ENCODE measurements at regions not wholly inside any gene's neighbourhood (a gene's known extent, or its start where the extent isn't known, plus 50 kb on each side); places are given as distances from the start of the nearest gene placed in this dataset.

DNA sequence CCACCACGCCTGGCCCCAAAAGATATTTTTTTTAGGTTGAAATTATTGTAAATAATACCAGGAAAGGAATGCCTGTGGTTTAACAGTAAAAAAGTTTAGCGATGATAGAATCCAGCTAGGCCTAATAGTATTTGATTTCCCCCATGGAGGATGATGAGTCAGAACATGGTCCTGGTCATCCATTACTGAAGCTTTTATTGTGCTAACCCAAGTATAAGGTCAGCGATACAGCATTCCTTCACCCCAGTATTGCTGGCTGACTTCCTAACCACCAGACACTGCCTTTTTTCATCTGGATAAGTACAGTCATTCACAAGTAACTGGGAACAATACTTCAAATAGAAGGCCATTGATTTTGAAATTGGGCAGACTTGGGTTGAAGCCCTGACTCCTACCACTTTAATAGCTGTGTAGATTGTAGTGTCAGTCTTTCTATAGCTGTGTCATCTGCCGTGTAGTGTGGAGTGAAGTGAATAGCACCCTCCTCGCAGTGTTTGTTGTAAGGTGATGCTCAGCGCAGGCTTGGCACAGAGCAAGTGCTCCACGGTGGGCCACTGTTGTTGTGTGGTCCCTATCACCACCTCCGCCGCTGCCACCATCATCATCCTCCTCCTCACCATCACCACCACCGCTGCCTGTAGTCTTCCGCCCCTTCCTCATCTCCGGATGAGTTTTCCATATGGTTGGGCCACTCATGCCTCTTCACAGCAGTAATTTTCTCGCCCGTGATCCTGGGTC is 436.0 kb upstream of the TPM1 start:
- no peak for ATAC-seq (ENCODE audit: low read depth)
- intact Hi-C loops (cut with micrococcal nuclease), result no loop called here

GRCh38 chr15:62607114-62607462 is 435.5 kb upstream of the TPM1 start:
- Mint-ChIP-seq H3K9me3 (no peaks in the 10 kb centered on the region), H3K36me3 (ENCODE audit: low read depth) (no peaks in the 10 kb centered on the region), H3K27me3 (peaks cover 6% of the 10 kb centered on the region), H3K27ac (no peak overlapping the region), H3K4me3 (no peak overlapping the region), H3K4me1 (no peaks in the 10 kb centered on the region)
- ChIA-PET POLR2A (no interaction called here), CTCF (no interaction called here)
- DNase-seq (no peak), ATAC-seq (ENCODE audit: low read depth) (no peak)
- TF ChIP-seq, protein P1, sequence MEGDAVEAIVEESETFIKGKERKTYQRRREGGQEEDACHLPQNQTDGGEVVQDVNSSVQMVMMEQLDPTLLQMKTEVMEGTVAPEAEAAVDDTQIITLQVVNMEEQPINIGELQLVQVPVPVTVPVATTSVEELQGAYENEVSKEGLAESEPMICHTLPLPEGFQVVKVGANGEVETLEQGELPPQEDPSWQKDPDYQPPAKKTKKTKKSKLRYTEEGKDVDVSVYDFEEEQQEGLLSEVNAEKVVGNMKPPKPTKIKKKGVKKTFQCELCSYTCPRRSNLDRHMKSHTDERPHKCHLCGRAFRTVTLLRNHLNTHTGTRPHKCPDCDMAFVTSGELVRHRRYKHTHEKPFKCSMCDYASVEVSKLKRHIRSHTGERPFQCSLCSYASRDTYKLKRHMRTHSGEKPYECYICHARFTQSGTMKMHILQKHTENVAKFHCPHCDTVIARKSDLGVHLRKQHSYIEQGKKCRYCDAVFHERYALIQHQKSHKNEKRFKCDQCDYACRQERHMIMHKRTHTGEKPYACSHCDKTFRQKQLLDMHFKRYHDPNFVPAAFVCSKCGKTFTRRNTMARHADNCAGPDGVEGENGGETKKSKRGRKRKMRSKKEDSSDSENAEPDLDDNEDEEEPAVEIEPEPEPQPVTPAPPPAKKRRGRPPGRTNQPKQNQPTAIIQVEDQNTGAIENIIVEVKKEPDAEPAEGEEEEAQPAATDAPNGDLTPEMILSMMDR (IDR thresholded peaks at IDR 0.05), result no peak
- intact Hi-C loops (cut with micrococcal nuclease), result no loop called here

More for the DNA sequence above, 436.0 kb upstream of the TPM1 start:
- POLR2A ChIA-PET, result no interaction called here
- Mint-ChIP-seq H3K4me3 (no peak overlapping the region), H3K27me3 (peaks cover 6% of the 10 kb centered on the region), H3K36me3 (ENCODE audit: low read depth) (no peaks in the 10 kb centered on the region), H3K4me1 (no peaks in the 10 kb centered on the region), H3K9me3 (no peaks in the 10 kb centered on the region), H3K27ac (no peak overlapping the region)
- CTCF ChIA-PET, result no interaction called here
- DNase-seq, result no peak
- TF ChIP-seq, protein P1 (IDR thresholded peaks at IDR 0.05), result no peak

GRCh38 chr15:62607643-62608042 is 434.9 kb upstream of the TPM1 start:
- POLR2A ChIA-PET, result no interaction called here
- ATAC-seq (ENCODE audit: low read depth), result no peak
- no peak overlapping the region for H3K27ac Mint-ChIP-seq
- no peak for DNase-seq
- peaks cover 6% of the 10 kb centered on the region for H3K27me3 Mint-ChIP-seq
- H3K36me3 Mint-ChIP-seq (ENCODE audit: low read depth), result no peaks in the 10 kb centered on the region
- TF ChIP-seq, protein P1 (IDR thresholded peaks at IDR 0.05), result no peak
- no peaks in the 10 kb centered on the region for H3K4me1 Mint-ChIP-seq
- intact Hi-C loops (cut with micrococcal nuclease), result no loop called here
- CTCF ChIA-PET, result no interaction called here
- H3K9me3 Mint-ChIP-seq, result no peaks in the 10 kb centered on the region
- H3K4me3 Mint-ChIP-seq, result no peak overlapping the region

- TF ChIP-seq, protein P1 (IDR thresholded peaks at IDR 0.05), result no peak
- DNase-seq (no peak), ATAC-seq (ENCODE audit: low read depth) (no peak)
- CTCF ChIA-PET, result no interaction called here
- POLR2A ChIA-PET, result no interaction called here
- Mint-ChIP-seq H3K36me3 (ENCODE audit: low read depth) (no peaks in the 10 kb centered on the region), H3K4me1 (no peaks in the 10 kb centered on the region), H3K9me3 (no peaks in the 10 kb centered on the region), H3K4me3 (no peak overlapping the region), H3K27me3 (peaks cover 6% of the 10 kb centered on the region), H3K27ac (no peak overlapping the region)
- intact Hi-C loops (cut with micrococcal nuclease), result no loop called here
Measured at GRCh38 chr15:62608369-62608768, 434.2 kb upstream of the TPM1 start.

DNA sequence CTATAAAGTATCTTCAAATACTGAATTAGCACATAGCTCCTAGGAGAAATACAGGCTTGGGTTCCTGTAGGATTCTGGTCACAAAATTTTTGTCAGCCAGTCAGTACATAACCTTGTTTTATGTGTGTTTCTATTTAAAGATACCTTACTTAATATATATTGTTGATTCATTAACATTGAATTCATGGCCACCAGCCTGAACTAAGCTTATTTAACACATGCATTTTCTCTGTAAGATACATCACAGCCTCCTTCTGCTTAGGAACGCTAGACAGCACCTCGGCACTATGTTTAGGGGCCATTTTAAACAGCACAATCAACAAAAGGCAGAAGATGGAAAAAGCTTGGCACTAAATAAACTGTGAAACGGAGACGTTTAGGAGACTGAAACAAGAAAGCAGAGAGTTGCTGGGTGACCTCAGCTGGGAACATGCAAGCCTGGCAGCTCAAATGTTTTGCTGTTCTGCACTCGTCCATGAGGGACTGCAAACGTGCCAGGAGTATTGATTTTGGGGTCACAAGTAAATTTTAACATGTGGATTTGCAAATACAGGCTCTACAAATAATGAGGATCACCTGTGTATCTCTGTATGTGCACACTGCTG is 432.2 kb upstream of the TPM1 start:
- Mint-ChIP-seq H3K27ac (no peak overlapping the region), H3K27me3 (peaks cover 8% of the 10 kb centered on the region), H3K9me3 (no peaks in the 10 kb centered on the region), H3K4me3 (no peak overlapping the region), H3K36me3 (ENCODE audit: low read depth) (no peaks in the 10 kb centered on the region), H3K4me1 (no peaks in the 10 kb centered on the region)
- intact Hi-C loops (cut with micrococcal nuclease), result no loop called here
- ATAC-seq (ENCODE audit: low read depth) (no peak), DNase-seq (no peak)
- TF ChIP-seq, protein P1 (IDR thresholded peaks at IDR 0.05), result no peak
- ChIA-PET POLR2A (no interaction called here), CTCF (no interaction called here)
